Gastroesophageal sphincter (tissue), 3 donors: ENCODE measurements at regions not wholly inside any gene's neighbourhood (a gene's known extent, or its start where the extent isn't known, plus 50 kb on each side); places are given as distances from the start of the nearest gene placed in this dataset.

Experiments used
- EP300 ChIP-seq: sonication (generic); formaldehyde crosslinking; IDR thresholded peaks from one replicate; pipeline ENCODE4 v1.6.1; 2017; ENCODE audit warnings: antibody characterized with exemption, mild to moderate bottlenecking
- POLR2A ChIP-seq, 2 donors: fragments of 450-650 bp; IDR thresholded peaks; one replicate each; pipeline ENCODE4 v1.6.1; 2017; ENCODE audit warnings: antibody characterized with exemption in 2 of 2, mild to moderate bottlenecking in 2 of 2, moderate library complexity in 1 of 2
- POLR2AphosphoS5 ChIP-seq: sonication (generic); formaldehyde crosslinking; IDR thresholded peaks from one replicate; pipeline ENCODE4 v1.6.1; 2017; ENCODE audit warnings: antibody characterized with exemption
- TF ChIP-seq, protein P1 (sequence below), 4 experiments: fragments of 200-600 bp in 2 of 4; fragments of 450-650 bp in 2 of 4; sonication (generic) in 1 of 4; IDR thresholded peaks; one replicate each; pipeline ENCODE4 v1.5.1; 2017 to 2019; ENCODE audit warnings: antibody characterized with exemption in 4 of 4, mild to moderate bottlenecking in 2 of 4, moderate library complexity in 2 of 4

- TF ChIP-seq, protein P1, sequence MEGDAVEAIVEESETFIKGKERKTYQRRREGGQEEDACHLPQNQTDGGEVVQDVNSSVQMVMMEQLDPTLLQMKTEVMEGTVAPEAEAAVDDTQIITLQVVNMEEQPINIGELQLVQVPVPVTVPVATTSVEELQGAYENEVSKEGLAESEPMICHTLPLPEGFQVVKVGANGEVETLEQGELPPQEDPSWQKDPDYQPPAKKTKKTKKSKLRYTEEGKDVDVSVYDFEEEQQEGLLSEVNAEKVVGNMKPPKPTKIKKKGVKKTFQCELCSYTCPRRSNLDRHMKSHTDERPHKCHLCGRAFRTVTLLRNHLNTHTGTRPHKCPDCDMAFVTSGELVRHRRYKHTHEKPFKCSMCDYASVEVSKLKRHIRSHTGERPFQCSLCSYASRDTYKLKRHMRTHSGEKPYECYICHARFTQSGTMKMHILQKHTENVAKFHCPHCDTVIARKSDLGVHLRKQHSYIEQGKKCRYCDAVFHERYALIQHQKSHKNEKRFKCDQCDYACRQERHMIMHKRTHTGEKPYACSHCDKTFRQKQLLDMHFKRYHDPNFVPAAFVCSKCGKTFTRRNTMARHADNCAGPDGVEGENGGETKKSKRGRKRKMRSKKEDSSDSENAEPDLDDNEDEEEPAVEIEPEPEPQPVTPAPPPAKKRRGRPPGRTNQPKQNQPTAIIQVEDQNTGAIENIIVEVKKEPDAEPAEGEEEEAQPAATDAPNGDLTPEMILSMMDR (IDR thresholded peaks at IDR 0.05) = no peak
- TF ChIP-seq POLR2A (IDR thresholded peaks at IDR 0.05) (no peak), EP300 (no peak), POLR2AphosphoS5 (no peak)
Measured at GRCh38 chr5:87844449-87844848, 424.2 kb downstream of the TMEM161B start.
